Right lobe of liver (tissue), 6 donors: ENCODE measurements at regions not wholly inside any gene's neighbourhood (a gene's known extent, or its start where the extent isn't known, plus 50 kb on each side); places are given as distances from the start of the nearest gene placed in this dataset.

ENCODE experiments used
- ATAC-seq, 4 donors: fragments of 200-7000 bp; cut with Tn5 transposase; one replicate each; pipeline ENCODE4 v1.9.1; 2020; ENCODE audit warnings: mild to moderate bottlenecking in 4 of 4, moderate library complexity in 4 of 4
- DNase-seq, 3 donors: peaks; one replicate each; pipeline ENCODE4 v3.0.0-alpha.2; 2020
- H3K27ac ChIP-seq, 3 donors: fragments of 200-600 bp; one replicate each; pipeline ENCODE4 v1.8.0; 2022
- H3K27me3 ChIP-seq, 2 donors: fragments of 200-600 bp; one replicate each; pipeline ENCODE4 v1.8.0; 2022
- H3K36me3 ChIP-seq, 4 donors: fragments of 200-600 bp; sonication (generic) in 1 of 4; one replicate each; pipeline versions ENCODE4 v1.5.1 to v1.8.0; 2017 to 2022; ENCODE audit warnings: control low read depth in 1 of 4
- H3K4me1 ChIP-seq, 4 donors: fragments of 200-600 bp; sonication (generic) in 1 of 4; one replicate each; pipeline versions ENCODE4 v1.5.1 to v1.8.0; 2017 to 2022; ENCODE audit warnings: control low read depth in 1 of 4
- H3K4me3 ChIP-seq, 3 donors: fragments of 200-600 bp; one replicate each; pipeline ENCODE4 v1.8.0; 2022
- H3K9me3 ChIP-seq, 4 donors: fragments of 200-600 bp; sonication (generic) in 1 of 4; one replicate each; pipeline versions ENCODE4 v1.5.1 to v1.8.0; 2017 to 2022; ENCODE audit warnings: control low read depth in 1 of 4
- CTCF ChIP-seq, 4 donors: fragments of 200-600 bp in 3 of 4; fragments of 450-650 bp in 1 of 4; IDR thresholded peaks; one replicate each; pipeline versions ENCODE4 v1.5.1 to v1.8.0; 2016 to 2022; ENCODE audit warnings: antibody characterized with exemption in 4 of 4, mild to moderate bottlenecking in 2 of 4
- POLR2A ChIP-seq: fragments of 450-650 bp; IDR thresholded peaks from one replicate; pipeline ENCODE4 v1.6.1; 2017; ENCODE audit warnings: antibody characterized with exemption, mild to moderate bottlenecking
- WGBS: methylation state at CpG from one replicate; pipeline ENCODE4 v1.1.6; 2018; ENCODE audit warnings: low coverage, low lambda C conversion rate; ENCODE audit not compliant: insufficient coverage; ENCODE audit errors: missing lambda C conversion rate; 5-methylcytosine and 5-hydroxymethylcytosine counted together
- intact Hi-C, 2 donors: fragments of 100-400 bp; cut with DNase I; formaldehyde crosslinking; loops; one replicate each; pipeline versions ENCODE4 v1.11.2 to v1.14.1; 2022
- donor health status: DM: no; HTN: yes; CAD: no.
- donor health status: DM: no; HTN: no; CAD: no.
- donor health status: DM: no; HTN: no; CAD: no.
- donor health status: DM: no; HTN: yes; CAD: no.
- donor health status: DM: no; HTN: yes; CAD: no.

DNA sequence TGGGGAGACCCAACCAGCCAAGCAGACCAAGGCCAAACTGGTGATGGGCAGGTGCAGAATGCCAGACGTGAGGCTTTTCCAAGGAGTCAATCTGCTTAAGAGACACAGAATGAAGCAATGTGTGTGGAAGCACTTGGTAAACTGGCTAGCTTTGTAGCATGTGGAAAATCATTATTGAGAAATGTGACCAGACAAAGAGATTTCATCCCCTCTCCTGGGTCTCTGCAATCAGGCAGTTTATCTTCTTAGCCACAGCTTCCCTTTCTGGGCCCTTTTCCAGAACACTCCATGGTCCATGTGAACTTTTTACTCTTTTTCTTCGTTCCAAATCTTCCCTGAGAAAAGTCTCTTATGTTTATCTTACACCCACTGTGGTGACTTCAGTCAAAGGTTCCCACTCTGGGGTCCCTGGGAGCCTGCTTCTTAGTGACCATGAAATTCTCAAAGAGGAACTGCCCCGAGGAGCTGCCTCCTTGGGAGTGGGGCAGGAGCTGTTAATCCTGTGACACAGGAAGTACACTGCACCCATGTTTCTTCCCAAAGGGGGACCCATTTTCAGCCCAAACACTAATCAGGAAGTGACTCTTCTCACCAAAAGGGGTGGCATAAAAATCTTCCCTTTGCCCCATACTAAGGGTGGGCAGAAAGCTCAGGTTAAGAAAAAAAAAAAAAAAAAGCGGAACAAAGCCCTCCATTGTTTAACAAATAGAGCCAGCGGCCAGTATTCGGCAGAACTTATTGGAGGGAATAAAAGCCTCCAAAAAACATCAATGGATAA is 346.2 kb upstream of the ASIC2 start:
- no peaks in the 10 kb centered on the region for H3K9me3 ChIP-seq
- H3K36me3 ChIP-seq: no peaks in the 10 kb centered on the region
- WGBS: 27% methylated on average over 6 of the region's 6 CpGs
- no peak overlapping the region for H3K27ac ChIP-seq
- no peak for DNase-seq
- intact Hi-C loops: no loop called here
- ATAC-seq: no peak
- no peaks in the 10 kb centered on the region for H3K27me3 ChIP-seq
- H3K4me1 ChIP-seq: no peaks in the 10 kb centered on the region
- no peak overlapping the region for H3K4me3 ChIP-seq
- TF ChIP-seq POLR2A (no peak), CTCF (IDR thresholded peaks at IDR 0.05) (no peak)

DNA sequence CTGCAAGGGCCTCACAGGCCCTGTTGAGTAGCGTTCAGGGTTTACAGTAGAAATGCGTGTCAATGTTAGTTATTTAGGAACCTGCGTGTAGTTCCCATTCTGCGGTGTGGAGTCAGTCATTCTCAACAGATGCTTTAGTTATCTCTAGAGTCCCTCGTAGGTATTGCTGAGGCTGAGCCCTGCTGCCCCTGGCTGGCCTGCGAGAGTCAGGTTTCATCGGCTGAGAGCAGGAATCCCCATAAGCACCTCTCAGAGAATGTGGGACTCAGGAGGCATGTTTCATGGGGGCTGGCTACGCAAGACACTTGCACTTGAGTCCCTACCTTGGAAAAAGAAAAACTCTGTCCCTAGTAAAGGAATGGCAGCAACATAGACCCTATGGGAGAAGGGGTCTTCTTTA is 347.5 kb upstream of the ASIC2 start:
- Histone ChIP-seq H3K9me3 (no peaks in the 10 kb centered on the region), H3K4me1 (no peaks in the 10 kb centered on the region), H3K27me3 (no peaks in the 10 kb centered on the region), H3K4me3 (no peak overlapping the region), H3K36me3 (no peaks in the 10 kb centered on the region), H3K27ac (no peak overlapping the region)
- TF ChIP-seq CTCF (IDR thresholded peaks at IDR 0.05): no peak
- DNase-seq (no peak), ATAC-seq (no peak)
- WGBS: 63% methylated on average over 8 of the region's 8 CpGs
- intact Hi-C loops: no loop called here

GRCh38 chr17:33642002-33642401 is 348.9 kb upstream of the ASIC2 start:
- no peak for TF ChIP-seq POLR2A
- no peak for TF ChIP-seq CTCF (IDR thresholded peaks at IDR 0.05)
- intact Hi-C loops: no loop called here
- Histone ChIP-seq H3K4me3 (no peak overlapping the region), H3K9me3 (no peaks in the 10 kb centered on the region), H3K27ac (no peak overlapping the region), H3K27me3 (no peaks in the 10 kb centered on the region), H3K36me3 (no peaks in the 10 kb centered on the region), H3K4me1 (no peaks in the 10 kb centered on the region)
- ATAC-seq (no peak), DNase-seq (no peak)
- WGBS: 0% methylated on average over 1 of the region's 1 CpG

- WGBS: 18% methylated on average over 2 of the region's 2 CpGs
- Histone ChIP-seq H3K27ac (no peak overlapping the region), H3K4me1 (no peaks in the 10 kb centered on the region), H3K36me3 (no peaks in the 10 kb centered on the region), H3K9me3 (no peaks in the 10 kb centered on the region), H3K4me3 (no peak overlapping the region), H3K27me3 (no peaks in the 10 kb centered on the region)
- intact Hi-C loops: no loop called here
- DNase-seq (no peak), ATAC-seq (peak in 3 of 4 donors; percentile 46 to 67 (median 55))
- TF ChIP-seq POLR2A: no peak
- TF ChIP-seq CTCF (IDR thresholded peaks at IDR 0.05): peak in 3 of 4 donors; percentile 41 to 52 (median 52)
Measured at GRCh38 chr17:33647956-33648355, 354.9 kb upstream of the ASIC2 start.
